Thoracic aorta (tissue), 2 donors: ENCODE measurements at regions not wholly inside any gene's neighbourhood (a gene's known extent, or its start where the extent isn't known, plus 50 kb on each side); places are given as distances from the start of the nearest gene placed in this dataset.

Source experiments
- ATAC-seq: fragments of 150-250 bp; one replicate; pipeline ENCODE4 v1.8.0; 2017; ENCODE audit warnings: low read depth; ENCODE audit not compliant: insufficient number of reproducible peaks, low FRiP score
- DNase-seq: peaks from one replicate; pipeline ENCODE4 v3.0.0-alpha.2; 2020; ENCODE audit warnings: low spot score
- H3K27ac ChIP-seq, 2 donors: fragments of 200-600 bp; sonication (generic); 1 replicate in 1 of 2; 2 replicates in 1 of 2; pipeline ENCODE4 v1.5.1; 2016; ENCODE audit warnings: mild to moderate bottlenecking in 2 of 2, moderate library complexity in 2 of 2
- H3K27me3 ChIP-seq: fragments of 200-600 bp; sonication (generic); replicated peaks from 2 replicates; pipeline ENCODE4 v1.6.0; 2016; ENCODE audit warnings: mild to moderate bottlenecking; ENCODE audit not compliant: insufficient read depth
- H3K36me3 ChIP-seq: fragments of 200-600 bp; sonication (generic); one replicate; pipeline ENCODE4 v1.5.1; 2016
- H3K4me1 ChIP-seq, 2 donors: fragments of 200-600 bp; sonication (generic); 1 replicate in 1 of 2; 2 replicates in 1 of 2; pipeline versions ENCODE4 v1.5.1 to v1.6.0; 2016; ENCODE audit warnings: low read depth in 2 of 2, mild to moderate bottlenecking in 1 of 2; ENCODE audit not compliant: control insufficient read depth in 1 of 2
- H3K4me3 ChIP-seq: fragments of 200-600 bp; sonication (generic); 2 replicates; pipeline ENCODE4 v1.5.1; 2016; ENCODE audit warnings: mild to moderate bottlenecking
- H3K9me3 ChIP-seq: fragments of 200-600 bp; sonication (generic); 2 replicates; pipeline ENCODE4 v1.5.1; 2016
- TF ChIP-seq, protein P1 (sequence below): fragments of 200-600 bp; sonication (generic); IDR thresholded peaks from one replicate; pipeline ENCODE4 v1.5.1; 2019; ENCODE audit warnings: antibody characterized with exemption

DNA sequence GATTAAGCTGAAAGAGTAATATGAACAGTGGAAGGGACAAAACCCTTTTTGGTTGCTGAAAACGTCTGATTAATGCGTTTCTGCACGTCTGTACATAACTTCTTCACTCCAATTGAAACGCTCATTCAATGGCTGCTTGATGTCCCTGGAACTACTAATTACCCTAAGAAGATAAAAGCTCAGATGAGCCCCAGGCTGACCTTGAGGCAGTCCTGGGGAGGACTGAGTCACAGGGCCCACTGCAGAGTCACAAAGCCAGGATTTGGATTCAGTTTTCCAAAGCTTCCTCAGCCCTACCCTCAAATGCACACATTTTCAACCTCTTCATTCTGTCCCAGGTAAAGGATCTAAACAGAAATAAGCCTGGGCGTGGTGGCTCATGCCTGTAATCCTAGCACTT lies 75.0 kb upstream of the FLT1 start:
- Histone ChIP-seq H3K36me3 (no peaks in the 10 kb centered on the region), H3K27ac (no peak overlapping the region), H3K4me3 (no peak overlapping the region), H3K4me1 (no peaks in the 10 kb centered on the region), H3K9me3 (no peaks in the 10 kb centered on the region), H3K27me3 (no peaks in the 10 kb centered on the region)
- ATAC-seq, result no peak
- no peak for DNase-seq
- TF ChIP-seq, protein P1, sequence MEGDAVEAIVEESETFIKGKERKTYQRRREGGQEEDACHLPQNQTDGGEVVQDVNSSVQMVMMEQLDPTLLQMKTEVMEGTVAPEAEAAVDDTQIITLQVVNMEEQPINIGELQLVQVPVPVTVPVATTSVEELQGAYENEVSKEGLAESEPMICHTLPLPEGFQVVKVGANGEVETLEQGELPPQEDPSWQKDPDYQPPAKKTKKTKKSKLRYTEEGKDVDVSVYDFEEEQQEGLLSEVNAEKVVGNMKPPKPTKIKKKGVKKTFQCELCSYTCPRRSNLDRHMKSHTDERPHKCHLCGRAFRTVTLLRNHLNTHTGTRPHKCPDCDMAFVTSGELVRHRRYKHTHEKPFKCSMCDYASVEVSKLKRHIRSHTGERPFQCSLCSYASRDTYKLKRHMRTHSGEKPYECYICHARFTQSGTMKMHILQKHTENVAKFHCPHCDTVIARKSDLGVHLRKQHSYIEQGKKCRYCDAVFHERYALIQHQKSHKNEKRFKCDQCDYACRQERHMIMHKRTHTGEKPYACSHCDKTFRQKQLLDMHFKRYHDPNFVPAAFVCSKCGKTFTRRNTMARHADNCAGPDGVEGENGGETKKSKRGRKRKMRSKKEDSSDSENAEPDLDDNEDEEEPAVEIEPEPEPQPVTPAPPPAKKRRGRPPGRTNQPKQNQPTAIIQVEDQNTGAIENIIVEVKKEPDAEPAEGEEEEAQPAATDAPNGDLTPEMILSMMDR, result no peak

DNA sequence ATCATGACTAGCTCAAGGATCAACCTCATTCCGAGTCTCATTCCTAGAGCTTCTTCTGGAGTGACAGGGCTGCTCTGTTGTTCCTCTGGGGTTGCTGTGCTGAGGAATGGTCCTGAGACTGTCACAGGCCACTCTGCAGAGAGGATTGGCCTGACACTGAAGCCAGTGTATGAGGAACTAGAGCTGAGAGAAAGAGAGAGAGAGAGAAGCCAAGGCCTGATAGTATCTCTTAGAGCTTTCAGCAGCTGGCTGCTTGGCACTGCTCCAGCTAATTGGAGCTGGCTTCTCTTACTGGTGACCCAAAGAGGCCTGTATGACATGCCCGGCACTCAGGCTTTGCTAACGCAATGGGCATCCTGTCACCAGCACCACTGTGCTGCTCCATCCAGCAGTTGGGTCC lies 73.4 kb upstream of the FLT1 start:
- Histone ChIP-seq H3K4me3 (no peak overlapping the region), H3K36me3 (no peaks in the 10 kb centered on the region), H3K27me3 (no peaks in the 10 kb centered on the region), H3K27ac (no peak overlapping the region), H3K9me3 (no peaks in the 10 kb centered on the region), H3K4me1 (no peaks in the 10 kb centered on the region)
- DNase-seq (no peak), ATAC-seq (no peak)
- TF ChIP-seq, protein P1, result no peak

DNA sequence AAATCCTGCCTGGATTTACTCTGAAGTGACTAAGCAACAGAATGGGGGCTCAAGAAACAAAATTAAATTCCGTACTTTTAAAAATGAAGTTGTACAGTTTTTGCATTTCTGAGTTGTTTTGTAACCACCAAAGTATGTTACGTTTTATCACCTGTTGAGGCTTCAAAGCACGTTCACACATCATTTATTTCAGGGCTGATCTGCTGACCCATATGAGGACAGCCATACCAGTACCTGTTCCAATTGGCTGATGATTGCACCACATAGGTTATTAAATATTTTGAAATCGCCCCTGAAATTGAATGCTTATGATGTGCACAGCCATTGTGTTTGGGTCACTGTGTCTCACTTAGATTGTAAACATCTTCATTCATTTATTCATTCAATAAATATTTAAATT lies 72.0 kb upstream of the FLT1 start:
- H3K4me1 ChIP-seq, result no peaks in the 10 kb centered on the region
- no peak overlapping the region for H3K4me3 ChIP-seq
- H3K36me3 ChIP-seq, result no peaks in the 10 kb centered on the region
- DNase-seq (no peak), ATAC-seq (no peak)
- no peaks in the 10 kb centered on the region for H3K9me3 ChIP-seq
- TF ChIP-seq, protein P1, result no peak
- no peaks in the 10 kb centered on the region for H3K27me3 ChIP-seq
- no peak overlapping the region for H3K27ac ChIP-seq

DNA sequence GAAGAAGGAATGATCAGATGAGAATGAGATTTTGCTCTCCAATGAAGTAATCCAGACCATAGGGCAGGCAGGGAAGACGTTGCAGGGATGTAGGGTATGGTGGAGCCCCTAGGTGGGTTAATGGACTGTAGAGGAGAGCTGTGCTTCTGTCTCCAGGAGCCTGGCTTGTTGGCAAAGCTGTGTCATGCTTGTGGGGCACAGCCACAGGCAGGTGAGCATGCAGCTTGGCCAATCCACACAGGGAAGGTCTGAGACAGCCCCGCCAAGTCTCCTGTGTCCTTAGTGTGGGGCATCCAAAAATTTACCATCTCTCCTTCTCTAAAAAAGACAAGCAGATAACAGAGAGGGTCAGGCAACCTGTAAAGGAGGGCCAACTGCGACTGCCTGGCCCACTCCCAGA lies 71.4 kb upstream of the FLT1 start:
- Histone ChIP-seq H3K4me1 (no peaks in the 10 kb centered on the region), H3K4me3 (no peak overlapping the region), H3K9me3 (no peaks in the 10 kb centered on the region), H3K27me3 (no peaks in the 10 kb centered on the region), H3K36me3 (no peaks in the 10 kb centered on the region), H3K27ac (no peak overlapping the region)
- TF ChIP-seq, protein P1, result no peak
- ATAC-seq, result no peak
- DNase-seq, result no peak

DNA sequence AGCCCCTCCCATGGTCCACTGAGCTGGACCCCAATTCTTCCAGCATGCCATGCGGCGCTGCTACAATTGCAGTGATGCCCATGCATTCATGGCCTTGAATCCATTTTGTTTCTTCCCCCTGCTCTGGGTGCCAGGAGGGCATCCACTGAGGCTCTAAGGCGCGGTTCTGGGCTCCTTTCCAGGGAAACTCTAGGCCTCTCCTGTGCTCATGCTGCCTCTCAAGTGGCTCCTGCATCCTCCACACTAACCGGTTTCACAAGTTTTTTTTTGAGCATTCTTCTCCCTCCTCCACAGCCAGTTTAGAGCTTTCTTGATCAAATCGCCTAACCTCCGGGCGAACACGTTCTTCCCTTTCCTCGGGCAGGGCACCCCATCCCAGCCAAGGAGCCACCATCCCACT lies 69.1 kb upstream of the FLT1 start:
- DNase-seq (no peak), ATAC-seq (no peak)
- TF ChIP-seq, protein P1, result no peak
- H3K9me3 ChIP-seq, result no peaks in the 10 kb centered on the region
- no peak overlapping the region for H3K4me3 ChIP-seq
- no peaks in the 10 kb centered on the region for H3K4me1 ChIP-seq
- no peaks in the 10 kb centered on the region for H3K27me3 ChIP-seq
- no peak overlapping the region for H3K27ac ChIP-seq
- H3K36me3 ChIP-seq, result no peaks in the 10 kb centered on the region
